Stimulated activated CD4-positive, alpha-beta T cell treated with anti-CD3 and anti-CD28 coated beads, Interleukin-4, amount 100 ng/mL, for 24 hours (primary cell): ENCODE measurements at regions not wholly inside any gene's neighbourhood (a gene's known extent, or its start where the extent isn't known, plus 50 kb on each side); places are given as distances from the start of the nearest gene placed in this dataset.
A peak's percentile ranks its signal among the peaks of the same experiment; 100 is the strongest.
"Not testable (repeated sequence)": the region's sequence is repeated elsewhere in the genome, so short reads cannot be mapped to it uniquely, and the experiment has no call there.

Experiments used
- DNase-seq: peaks from one replicate; pipeline ENCODE4 v3.0.0-alpha.2; 2020

- no peak for DNase-seq
These were observed 99.5 kb downstream of the KDM5D start for GRCh38 chrY:19644889-19645638.

- DNase-seq: no peak
These were observed 106.7 kb downstream of the KDM5D start for GRCh38 chrY:19637651-19638347.

GRCh38 chrY:19628926-19629325 lies 115.6 kb downstream of the KDM5D start:
- DNase-seq: no peak

- DNase-seq: no peak
These were observed 122.1 kb downstream of the KDM5D start for GRCh38 chrY:19622392-19622791.

- DNase-seq: no peak
These were observed 122.8 kb downstream of the KDM5D start for GRCh38 chrY:19621756-19622155.

- DNase-seq: no peak
These were observed 143.4 kb downstream of the KDM5D start for GRCh38 chrY:19601113-19601512.

GRCh38 chrY:19600711-19601110 lies 143.8 kb downstream of the KDM5D start:
- no peak for DNase-seq

- no peak for DNase-seq
These were observed 154.3 kb downstream of the KDM5D start for GRCh38 chrY:19590235-19590634.

- no peak for DNase-seq
These were observed 154.9 kb downstream of the KDM5D start for GRCh38 chrY:19589664-19590063.

- no peak for DNase-seq
These were observed 157.2 kb downstream of the KDM5D start for GRCh38 chrY:19587311-19587710.

GRCh38 chrY:19580990-19581389 lies 163.5 kb downstream of the KDM5D start:
- DNase-seq: not testable (repeated sequence)

GRCh38 chrY:19578281-19578874 lies 166.1 kb downstream of the KDM5D start:
- DNase-seq: no peak

GRCh38 chrY:19577250-19577649 lies 167.3 kb downstream of the KDM5D start:
- no peak for DNase-seq

- DNase-seq: no peak
These were observed 169.6 kb downstream of the KDM5D start for GRCh38 chrY:19574939-19575338.

GRCh38 chrY:19573646-19574045 lies 170.9 kb downstream of the KDM5D start:
- DNase-seq: no peak

- no peak for DNase-seq
These were observed 173.5 kb downstream of the KDM5D start for GRCh38 chrY:19570999-19571398.

- DNase-seq: no peak
These were observed 176.6 kb downstream of the KDM5D start for GRCh38 chrY:19567943-19568342.

- peak; percentile 86 for DNase-seq
These were observed 177.2 kb downstream of the KDM5D start for GRCh38 chrY:19567051-19567921.

- no peak for DNase-seq
These were observed 185.4 kb downstream of the KDM5D start for GRCh38 chrY:19559161-19559560.

GRCh38 chrY:19549671-19550466 lies 194.7 kb downstream of the KDM5D start:
- DNase-seq: no peak

- no peak for DNase-seq
These were observed 202.8 kb downstream of the KDM5D start for GRCh38 chrY:19541475-19542306.
